H1 (cell line): ENCODE measurements at regions not wholly inside any gene's neighbourhood (a gene's known extent, or its start where the extent isn't known, plus 50 kb on each side); places are given as distances from the start of the nearest gene placed in this dataset.

ENCODE experiments used
- CTCF ChIA-PET: fragments of 300-600 bp; sonication (Branson Sonifier 250); formaldehyde crosslinking; loops from one replicate; lab custom pipeline; 2021; ENCODE audit not compliant: partially characterized antibody; lab: Charles Lee
- POLR2A ChIA-PET: fragments of 300-600 bp; sonication (Branson Sonifier 250); formaldehyde crosslinking; loops from one replicate; lab custom pipeline; 2021; ENCODE audit warnings: inconsistent platforms; ENCODE audit not compliant: partially characterized antibody; lab: Charles Lee
- DNase-seq, 2 experiments: peaks; one replicate each; pipeline versions ENCODE4 v3.0.0 to v3.0.0-alpha.2; 2010 to 2022; ENCODE audit warnings: low spot score in 2 of 2, low read depth in 1 of 2, mixed read lengths in 1 of 2
- FAIRE-seq: peaks from 2 replicates; lab custom pipeline; 2011; peaks lifted over from hg19 to GRCh38; lab: Jason Lieb, UNC
- H2AFZ ChIP-seq: 2 replicates; pipeline ENCODE4 v1.8.1; 2012; ENCODE audit warnings: low read length, inconsistent platforms
- H2AK5ac ChIP-seq: 2 replicates; pipeline ENCODE4 v1.6.1; 2013; ENCODE audit warnings: low read depth, low read length
- H2BK120ac ChIP-seq: replicated peaks from 2 replicates; pipeline ENCODE3; 2013; ENCODE audit warnings: low read depth, low read length, inconsistent platforms
- H2BK12ac ChIP-seq: 2 replicates; pipeline ENCODE4 v1.6.1; 2013; ENCODE audit warnings: low read depth, low read length
- H2BK15ac ChIP-seq: 2 replicates; pipeline ENCODE4 v1.6.1; 2013; ENCODE audit warnings: low read length
- H2BK20ac ChIP-seq: 2 replicates; pipeline ENCODE4 v1.6.1; 2013; ENCODE audit warnings: low read length
- H2BK5ac ChIP-seq: 2 replicates; pipeline ENCODE4 v1.6.1; 2013; ENCODE audit warnings: low read depth, low read length
- H3K14ac ChIP-seq: 2 replicates; pipeline ENCODE4 v1.6.1; 2013; ENCODE audit warnings: inconsistent platforms; ENCODE audit not compliant: insufficient read length
- H3K18ac ChIP-seq: 2 replicates; pipeline ENCODE4 v1.6.1; 2013; ENCODE audit warnings: low read length; ENCODE audit errors: extremely low read depth
- H3K23ac ChIP-seq: 2 replicates; pipeline ENCODE4 v1.6.1; 2013; ENCODE audit warnings: inconsistent platforms; ENCODE audit not compliant: insufficient read length
- H3K23me2 ChIP-seq: 2 replicates; pipeline ENCODE4 v1.6.1; 2013; ENCODE audit warnings: low read depth, low read length
- H3K27ac ChIP-seq: 2 replicates; pipeline ENCODE4 v1.6.1; 2011; ENCODE audit warnings: low read depth, low read length, inconsistent platforms
- H3K27me3 ChIP-seq, 4 experiments: replicated peaks in 1 of 4; 1 replicate in 1 of 4; 2 replicates in 3 of 4; pipeline versions ENCODE4 v1.6.1 to v1.8.1; 2011 to 2013; ENCODE audit warnings: low read length in 3 of 4, mild to moderate bottlenecking in 3 of 4, inconsistent platforms in 2 of 4, mixed read lengths in 2 of 4, moderate library complexity in 1 of 4; ENCODE audit not compliant: control insufficient read depth in 3 of 4, insufficient read depth in 3 of 4; ENCODE audit errors: extremely low read depth in 1 of 4
- H3K36me3 ChIP-seq, 4 experiments: 2 replicates each; pipeline versions ENCODE4 v1.6.1 to v1.8.1; 2011 to 2013; ENCODE audit warnings: mild to moderate bottlenecking in 4 of 4, low read length in 3 of 4, moderate library complexity in 2 of 4, control low read depth in 1 of 4, inconsistent platforms in 1 of 4; ENCODE audit not compliant: insufficient read depth in 4 of 4, control insufficient read depth in 2 of 4
- H3K4ac ChIP-seq: replicated peaks from 2 replicates; pipeline ENCODE3; 2013; ENCODE audit warnings: low read length, low read depth, mixed read lengths, inconsistent platforms; ENCODE audit not compliant: insufficient read length
- H3K4me1 ChIP-seq, 4 experiments: replicated peaks in 1 of 4; 1 replicate in 1 of 4; 2 replicates in 3 of 4; pipeline versions ENCODE4 v1.6.1 to v1.8.1; 2011 to 2013; ENCODE audit warnings: low read length in 3 of 4, inconsistent platforms in 2 of 4, mixed read lengths in 1 of 4; ENCODE audit not compliant: insufficient read depth in 4 of 4, control insufficient read depth in 3 of 4
- H3K4me2 ChIP-seq, 2 experiments: 2 replicates each; pipeline versions ENCODE4 v1.6.1 to v1.8.1; 2011 to 2013; ENCODE audit warnings: low read depth in 2 of 2, low read length in 2 of 2, control low read depth in 1 of 2, inconsistent platforms in 1 of 2, mild to moderate bottlenecking in 1 of 2; ENCODE audit not compliant: insufficient read depth in 1 of 2
- H3K4me3 ChIP-seq, 4 experiments: fragments of 200-600, 300-600 bp in 1 of 4; sonication (generic), shearing (Covaris generic), sonication (Bioruptor Twin) in 1 of 4; 2 replicates each; pipeline versions ENCODE4 v1.5.1 to v1.8.1; 2011 to 2016; ENCODE audit warnings: low read length in 4 of 4, low read depth in 3 of 4, control low read depth in 2 of 4, inconsistent platforms in 2 of 4, mild to moderate bottlenecking in 2 of 4, mixed read lengths in 1 of 4, moderate library complexity in 1 of 4; ENCODE audit not compliant: insufficient read depth in 2 of 4; ENCODE audit errors: extremely low read depth in 1 of 4
- H3K56ac ChIP-seq: replicated peaks from 2 replicates; pipeline ENCODE3; 2013; ENCODE audit warnings: low read depth, mild to moderate bottlenecking, mixed read lengths, low read length, inconsistent platforms; ENCODE audit not compliant: insufficient read length
- H3K79me1 ChIP-seq: 2 replicates; pipeline ENCODE4 v1.6.1; 2013; ENCODE audit warnings: low read depth, low read length, control low read depth
- H3K79me2 ChIP-seq, 2 experiments: 2 replicates each; pipeline versions ENCODE4 v1.6.1 to v1.8.1; 2012 to 2013; ENCODE audit warnings: low read length in 2 of 2, mild to moderate bottlenecking in 2 of 2, inconsistent platforms in 1 of 2; ENCODE audit not compliant: insufficient read depth in 2 of 2, control insufficient read depth in 1 of 2
- H3K9ac ChIP-seq, 4 experiments: replicated peaks in 1 of 4; 1 replicate in 1 of 4; 2 replicates in 3 of 4; pipeline versions ENCODE4 v1.6.1 to v1.8.1; 2011 to 2013; ENCODE audit warnings: low read depth in 3 of 4, low read length in 3 of 4, control low read depth in 2 of 4, mild to moderate bottlenecking in 2 of 4, moderate library complexity in 2 of 4, inconsistent platforms in 1 of 4; ENCODE audit errors: extremely low read depth in 1 of 4
- H3K9me3 ChIP-seq, 2 experiments: 2 replicates each; pipeline versions ENCODE4 v1.6.1 to v1.8.1; 2012 to 2013; ENCODE audit warnings: mild to moderate bottlenecking in 2 of 2, moderate library complexity in 2 of 2, control low read depth in 1 of 2, inconsistent platforms in 1 of 2, low read depth in 1 of 2, low read length in 1 of 2, mixed read lengths in 1 of 2; ENCODE audit not compliant: insufficient read depth in 2 of 2
- H4K20me1 ChIP-seq, 2 experiments: replicated peaks in 1 of 2; 2 replicates each; pipeline versions ENCODE3 to v1.8.1; 2011 to 2013; ENCODE audit warnings: inconsistent platforms in 2 of 2, low read length in 2 of 2, mild to moderate bottlenecking in 1 of 2; ENCODE audit not compliant: insufficient read depth in 2 of 2, control insufficient read depth in 1 of 2
- H4K5ac ChIP-seq: 2 replicates; pipeline ENCODE4 v1.6.1; 2013; ENCODE audit warnings: low read length, low read depth, mixed read lengths, inconsistent platforms; ENCODE audit not compliant: insufficient read length
- H4K8ac ChIP-seq: 2 replicates; pipeline ENCODE4 v1.8.0; 2013; ENCODE audit warnings: mild to moderate bottlenecking, moderate library complexity, low read length, inconsistent platforms; ENCODE audit not compliant: insufficient read depth; ENCODE audit errors: extremely low read depth
- H4K91ac ChIP-seq: replicated peaks from 2 replicates; pipeline ENCODE3; 2013; ENCODE audit warnings: low read length, mixed read lengths, inconsistent platforms; ENCODE audit not compliant: insufficient read length
- BCL11A ChIP-seq, 2 experiments: IDR thresholded peaks; one replicate each; pipeline ENCODE4 v1.6.1; 2011; ENCODE audit warnings: low read depth in 2 of 2, low read length in 2 of 2, mild to moderate bottlenecking in 2 of 2
- CBX8 ChIP-seq: fragments of 300-800, 300-1000 bp; sonication (generic); IDR thresholded peaks from 2 replicates; pipeline ENCODE4 v1.7.1; 2016; ENCODE audit warnings: low read depth, low read length, borderline replicate concordance
- RBBP5 ChIP-seq: IDR thresholded peaks from 2 replicates; pipeline ENCODE4 v1.7.1; 2012; ENCODE audit warnings: low read depth, mild to moderate bottlenecking, inconsistent platforms, low read length, moderate library complexity, borderline replicate concordance
- RFX5 ChIP-seq: IDR thresholded peaks from 2 replicates; pipeline ENCODE4 v1.6.1; 2011; ENCODE audit warnings: low read depth, low read length, improper control_type of control experiment, borderline replicate concordance
- SIRT6 ChIP-seq: IDR thresholded peaks from one replicate; pipeline ENCODE4 v1.7.1; 2012; ENCODE audit warnings: low read length, inconsistent platforms
- TBP ChIP-seq: IDR thresholded peaks from 2 replicates; pipeline ENCODE4 v1.6.1; 2011; ENCODE audit warnings: low read depth, low read length, improper control_type of control experiment
- YY1 ChIP-seq: IDR thresholded peaks from 2 replicates; pipeline ENCODE4 v1.6.1; 2011; ENCODE audit warnings: low read depth, mild to moderate bottlenecking, low read length
- WGBS, 2 experiments: shearing (Covaris generic) in 1 of 2; methylation state at CpG; one replicate each; pipeline versions ENCODE4 v1.1.6 to v1.1.7; 2013 to 2015; ENCODE audit warnings: low lambda C conversion rate in 2 of 2, mixed read lengths in 2 of 2, inconsistent platforms in 1 of 2, low coverage in 1 of 2, missing lambda C conversion rate in 1 of 2; ENCODE audit not compliant: insufficient replicate concordance in 2 of 2, insufficient coverage in 1 of 2, insufficient read length in 1 of 2; ENCODE audit errors: extremely low coverage in 1 of 2, missing lambda C conversion rate in 1 of 2; 5-methylcytosine and 5-hydroxymethylcytosine counted together
- TF ChIP-seq, protein P1 (sequence below): IDR thresholded peaks from 2 replicates; pipeline ENCODE4 v1.6.1; 2012; ENCODE audit warnings: low read length, inconsistent platforms
- TF ChIP-seq, protein P2 (sequence below): IDR thresholded peaks from 2 replicates; pipeline ENCODE4 v1.6.1; 2012; ENCODE audit warnings: inconsistent platforms
- TF ChIP-seq, protein P3 (sequence below), 3 experiments: IDR thresholded peaks; 1 replicate in 2 of 3; 2 replicates in 1 of 3; pipeline versions ENCODE4 v1.5.1 to v1.6.1; 2011; ENCODE audit warnings: low read length in 3 of 3, mild to moderate bottlenecking in 3 of 3, inconsistent platforms in 2 of 3, low read depth in 1 of 3, moderate library complexity in 1 of 3; ENCODE audit not compliant: insufficient read depth in 1 of 3; ENCODE audit errors: control extremely low read depth in 1 of 3

DNA sequence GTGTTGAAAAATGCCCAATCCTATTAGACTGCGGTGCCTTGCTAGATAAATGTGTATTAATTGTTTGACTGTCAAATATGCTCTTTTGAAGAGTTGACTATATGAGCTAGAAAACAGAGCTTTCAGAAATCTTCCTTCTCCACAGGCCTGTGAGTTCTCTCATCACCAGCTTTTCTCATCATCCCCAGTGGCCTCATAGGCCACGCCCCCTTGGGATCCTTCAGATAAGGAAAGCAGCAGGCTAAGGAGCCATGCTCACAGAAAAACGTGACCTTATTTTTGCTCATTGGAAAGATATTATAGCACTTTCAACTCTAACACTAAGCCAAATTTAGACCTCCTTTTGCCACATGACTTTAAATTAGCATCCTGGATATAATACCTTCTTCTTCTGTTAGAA, 514.4 kb upstream of the ARRDC4 start:
- WGBS, 2 experiments = 88% methylated on average over 3 of the region's 3 CpGs; no CpG with 5 or more reads in 1 of the 2 experiments
- Histone ChIP-seq H4K8ac (no peak overlapping the region), H3K9me3 (no peaks in the 10 kb centered on the region), H3K14ac (no peak overlapping the region), H2AFZ (no peak overlapping the region), H2BK12ac (no peak overlapping the region), H3K4me3 (no peak overlapping the region), H2AK5ac (no peak overlapping the region), H3K4me1 (no peaks in the 10 kb centered on the region), H3K56ac (no peak overlapping the region), H4K20me1 (no peaks in the 10 kb centered on the region), H3K27me3 (no peaks in the 10 kb centered on the region), H2BK120ac (no peak overlapping the region), H3K36me3 (no peaks in the 10 kb centered on the region), H3K23ac (no peak overlapping the region), H3K79me1 (no peaks in the 10 kb centered on the region), H3K27ac (no peak overlapping the region), H2BK15ac (no peak overlapping the region), H3K9ac (no peak overlapping the region), H2BK20ac (no peak overlapping the region), H3K23me2 (no peaks in the 10 kb centered on the region), H3K18ac (no peak overlapping the region), H3K4me2 (no peak overlapping the region), H3K79me2 (no peaks in the 10 kb centered on the region), H4K5ac (no peak overlapping the region), H4K91ac (no peak overlapping the region), H3K4ac (no peak overlapping the region), H2BK5ac (no peak overlapping the region)
- DNase-seq (no peak), FAIRE-seq (no peak)
- POLR2A ChIA-PET = no interaction called here
- CTCF ChIA-PET = interaction anchor here (1.2 kb wide), 1 partner anchor 95 kb away, joined by 3 read pairs; no protein-coding TSS in a partner anchor
- no peak for TF ChIP-seq RFX5
- no peak for TF ChIP-seq RBBP5
- TF ChIP-seq, protein P1, sequence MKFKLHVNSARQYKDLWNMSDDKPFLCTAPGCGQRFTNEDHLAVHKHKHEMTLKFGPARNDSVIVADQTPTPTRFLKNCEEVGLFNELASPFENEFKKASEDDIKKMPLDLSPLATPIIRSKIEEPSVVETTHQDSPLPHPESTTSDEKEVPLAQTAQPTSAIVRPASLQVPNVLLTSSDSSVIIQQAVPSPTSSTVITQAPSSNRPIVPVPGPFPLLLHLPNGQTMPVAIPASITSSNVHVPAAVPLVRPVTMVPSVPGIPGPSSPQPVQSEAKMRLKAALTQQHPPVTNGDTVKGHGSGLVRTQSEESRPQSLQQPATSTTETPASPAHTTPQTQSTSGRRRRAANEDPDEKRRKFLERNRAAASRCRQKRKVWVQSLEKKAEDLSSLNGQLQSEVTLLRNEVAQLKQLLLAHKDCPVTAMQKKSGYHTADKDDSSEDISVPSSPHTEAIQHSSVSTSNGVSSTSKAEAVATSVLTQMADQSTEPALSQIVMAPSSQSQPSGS = no peak
- TF ChIP-seq, protein P2, sequence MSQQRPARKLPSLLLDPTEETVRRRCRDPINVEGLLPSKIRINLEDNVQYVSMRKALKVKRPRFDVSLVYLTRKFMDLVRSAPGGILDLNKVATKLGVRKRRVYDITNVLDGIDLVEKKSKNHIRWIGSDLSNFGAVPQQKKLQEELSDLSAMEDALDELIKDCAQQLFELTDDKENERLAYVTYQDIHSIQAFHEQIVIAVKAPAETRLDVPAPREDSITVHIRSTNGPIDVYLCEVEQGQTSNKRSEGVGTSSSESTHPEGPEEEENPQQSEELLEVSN = no peak
- TF ChIP-seq SIRT6 = no peak
- no peak for TF ChIP-seq CBX8
- no peak for TF ChIP-seq YY1
- TF ChIP-seq, protein P3, sequence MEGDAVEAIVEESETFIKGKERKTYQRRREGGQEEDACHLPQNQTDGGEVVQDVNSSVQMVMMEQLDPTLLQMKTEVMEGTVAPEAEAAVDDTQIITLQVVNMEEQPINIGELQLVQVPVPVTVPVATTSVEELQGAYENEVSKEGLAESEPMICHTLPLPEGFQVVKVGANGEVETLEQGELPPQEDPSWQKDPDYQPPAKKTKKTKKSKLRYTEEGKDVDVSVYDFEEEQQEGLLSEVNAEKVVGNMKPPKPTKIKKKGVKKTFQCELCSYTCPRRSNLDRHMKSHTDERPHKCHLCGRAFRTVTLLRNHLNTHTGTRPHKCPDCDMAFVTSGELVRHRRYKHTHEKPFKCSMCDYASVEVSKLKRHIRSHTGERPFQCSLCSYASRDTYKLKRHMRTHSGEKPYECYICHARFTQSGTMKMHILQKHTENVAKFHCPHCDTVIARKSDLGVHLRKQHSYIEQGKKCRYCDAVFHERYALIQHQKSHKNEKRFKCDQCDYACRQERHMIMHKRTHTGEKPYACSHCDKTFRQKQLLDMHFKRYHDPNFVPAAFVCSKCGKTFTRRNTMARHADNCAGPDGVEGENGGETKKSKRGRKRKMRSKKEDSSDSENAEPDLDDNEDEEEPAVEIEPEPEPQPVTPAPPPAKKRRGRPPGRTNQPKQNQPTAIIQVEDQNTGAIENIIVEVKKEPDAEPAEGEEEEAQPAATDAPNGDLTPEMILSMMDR (IDR thresholded peaks at IDR 0.05; ENCODE audit: control extremely low read depth in 1 of 3, insufficient read depth in 1 of 3, low read depth in 1 of 3, low read length in 3 of 3) = no peak
- TF ChIP-seq BCL11A (IDR thresholded peaks at IDR 0.05; ENCODE audit: low read depth in 2 of 2, low read length in 2 of 2) = no peak
- TF ChIP-seq TBP = no peak
